GM19324 (cell line): ENCODE measurements at regions not wholly inside any gene's neighbourhood (a gene's known extent, or its start where the extent isn't known, plus 50 kb on each side); places are given as distances from the start of the nearest gene placed in this dataset.

Experiments used
- ATAC-seq: cut with Tn5 transposase; IDR thresholded peaks from one replicate; pipeline ENCODE4 v1.9.1; 2021; ENCODE audit warnings: mild to moderate bottlenecking, moderate library complexity; ENCODE audit not compliant: unreplicated experiment, low FRiP score

- ATAC-seq: no peak
Measured at GRCh38 chr22:22099833-22100812, 117.5 kb upstream of the TOP3B start.

- ATAC-seq: no peak
Measured at GRCh38 chr22:22099194-22099486, 116.6 kb upstream of the TOP3B start.

- ATAC-seq: no peak
Measured at GRCh38 chr22:22098457-22099193, 116.0 kb upstream of the TOP3B start.

- no peak for ATAC-seq
Measured at GRCh38 chr22:22097727-22098228, 115.2 kb upstream of the TOP3B start.

- no peak for ATAC-seq
Measured at GRCh38 chr22:22094921-22095320, 112.3 kb upstream of the TOP3B start.

GRCh38 chr22:22094514-22094913 is 111.9 kb upstream of the TOP3B start:
- no peak for ATAC-seq

GRCh38 chr22:22093743-22094142 is 111.2 kb upstream of the TOP3B start:
- no peak for ATAC-seq

GRCh38 chr22:22092974-22093373 is 110.4 kb upstream of the TOP3B start:
- no peak for ATAC-seq

- no peak for ATAC-seq
Measured at GRCh38 chr22:22092101-22092500, 109.5 kb upstream of the TOP3B start.

- ATAC-seq: no peak
Measured at GRCh38 chr22:22091400-22091878, 108.9 kb upstream of the TOP3B start.

GRCh38 chr22:22090650-22091399 is 108.2 kb upstream of the TOP3B start:
- ATAC-seq: no peak

- ATAC-seq: no peak
Measured at GRCh38 chr22:22089459-22090308, 107.1 kb upstream of the TOP3B start.

GRCh38 chr22:22088658-22089458 is 106.3 kb upstream of the TOP3B start:
- no peak for ATAC-seq

GRCh38 chr22:22087854-22088657 is 105.5 kb upstream of the TOP3B start:
- no peak for ATAC-seq

GRCh38 chr22:22086501-22087158 is 104.0 kb upstream of the TOP3B start:
- ATAC-seq: no peak

GRCh38 chr22:22085702-22086500 is 103.3 kb upstream of the TOP3B start:
- ATAC-seq: no peak
